NB4 (cell line): ENCODE measurements at regions not wholly inside any gene's neighbourhood (a gene's known extent, or its start where the extent isn't known, plus 50 kb on each side); places are given as distances from the start of the nearest gene placed in this dataset.

Experiments
- CTCF ChIP-seq: IDR thresholded peaks from one replicate; pipeline ENCODE4 v1.5.1; 2012; ENCODE audit warnings: low read depth, low read length
- POLR2A ChIP-seq: IDR thresholded peaks from 2 replicates; pipeline ENCODE4 v1.6.1; 2011; ENCODE audit warnings: mild to moderate bottlenecking; ENCODE audit not compliant: insufficient read length; ENCODE audit errors: extremely low read depth

DNA sequence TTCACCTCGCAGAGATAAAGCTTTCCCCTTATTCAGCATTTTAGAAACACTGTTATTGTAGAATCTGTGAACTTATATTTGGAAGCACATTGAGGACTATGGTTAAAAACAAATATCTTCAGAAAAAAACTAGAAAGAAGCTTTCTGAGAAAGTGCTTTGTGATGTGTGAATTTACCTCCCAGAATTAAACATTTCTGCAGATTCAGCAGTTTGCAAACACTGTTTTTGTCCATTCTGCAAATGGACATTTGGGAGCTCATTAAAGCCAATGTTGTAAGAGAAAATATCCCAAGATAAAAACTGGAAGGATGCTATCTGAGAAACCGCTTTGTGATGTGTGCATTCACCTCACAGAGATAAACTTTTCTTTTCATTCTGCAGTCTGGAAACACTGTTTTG, 272.7 kb downstream of the OR4A5 start:
- no peak for TF ChIP-seq CTCF
- TF ChIP-seq POLR2A, result no peak
